AG04450 (cell line): ENCODE measurements at regions not wholly inside any gene's neighbourhood (a gene's known extent, or its start where the extent isn't known, plus 50 kb on each side); places are given as distances from the start of the nearest gene placed in this dataset.

Experiments used
- CTCF ChIA-PET: fragments of 300-600, 350-600 bp; formaldehyde crosslinking; extraction: SDS; loops from one replicate; lab custom pipeline; 2022; ENCODE audit warnings: antibody characterized with exemption, inconsistent platforms; lab: Charles Lee
- POLR2A ChIA-PET: fragments of 350-600 bp; formaldehyde crosslinking; extraction: SDS; loops from one replicate; lab custom pipeline; 2021; ENCODE audit warnings: antibody characterized with exemption, inconsistent platforms; lab: Yijun Ruan, JAX
- DNase-seq: peaks from one replicate; pipeline ENCODE4 v3.0.0-alpha.2; 2011; ENCODE audit warnings: low read depth, low spot score
- H3K27ac ChIP-seq: one replicate; pipeline ENCODE4 v1.5.1; 2012; ENCODE audit warnings: low read depth, low read length, control low read depth
- H3K27me3 ChIP-seq: one replicate; pipeline ENCODE4 v1.6.0; 2012; ENCODE audit warnings: low read length; ENCODE audit not compliant: control insufficient read depth, insufficient read depth
- H3K4me3 ChIP-seq: 2 replicates; pipeline ENCODE4 v1.5.1; 2011; ENCODE audit warnings: mild to moderate bottlenecking, low read depth, low read length, control low read depth
- H3K9me3 ChIP-seq: 2 replicates; pipeline ENCODE4 v1.5.1; 2012; ENCODE audit warnings: low read length; ENCODE audit not compliant: control insufficient read depth, insufficient read depth
- TF ChIP-seq, protein P1 (sequence below): IDR thresholded peaks from 2 replicates; pipeline ENCODE4 v1.5.1; 2011; ENCODE audit warnings: low read depth, low read length, control low read depth, inconsistent platforms

DNA sequence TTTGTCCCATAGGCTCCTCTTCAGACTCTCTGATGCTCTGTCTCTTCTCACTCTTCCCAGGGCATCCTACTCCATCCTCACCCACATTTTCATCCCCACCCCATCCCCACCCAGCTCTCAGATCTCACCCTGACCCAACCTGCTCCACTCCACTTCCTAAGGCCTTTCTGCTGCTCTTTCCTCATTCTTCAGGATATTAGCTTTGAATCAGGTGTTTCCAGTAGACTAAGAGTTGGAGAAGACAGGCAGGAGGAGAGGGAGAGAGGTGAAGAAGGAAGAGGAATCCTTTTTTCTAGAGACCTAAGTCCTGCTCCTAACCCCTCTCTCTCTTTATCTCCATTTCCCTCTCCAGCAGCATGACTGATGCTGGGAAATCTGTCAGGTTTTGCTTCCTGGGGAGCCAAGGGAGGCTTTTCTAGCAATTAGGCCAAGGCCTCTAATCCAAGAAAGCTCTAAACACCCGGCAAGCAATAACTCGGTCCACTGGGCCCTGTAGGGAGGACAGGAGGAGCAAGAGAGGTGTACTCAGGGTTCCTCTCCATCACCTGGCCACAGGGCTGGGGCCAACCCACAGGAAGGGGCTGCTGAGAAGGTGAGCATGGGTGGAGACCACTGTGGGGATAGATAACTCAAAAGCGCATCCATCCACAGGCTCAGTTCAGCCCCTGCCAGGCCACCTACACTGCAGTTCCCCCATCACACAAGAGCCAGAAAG lies 133.3 kb downstream of the TMEM132E start:
- ChIA-PET POLR2A (no interaction called here), CTCF (no interaction called here)
- no peak for DNase-seq
- no peaks in the 10 kb centered on the region for H3K9me3 ChIP-seq
- no peak overlapping the region for H3K27ac ChIP-seq
- TF ChIP-seq, protein P1, sequence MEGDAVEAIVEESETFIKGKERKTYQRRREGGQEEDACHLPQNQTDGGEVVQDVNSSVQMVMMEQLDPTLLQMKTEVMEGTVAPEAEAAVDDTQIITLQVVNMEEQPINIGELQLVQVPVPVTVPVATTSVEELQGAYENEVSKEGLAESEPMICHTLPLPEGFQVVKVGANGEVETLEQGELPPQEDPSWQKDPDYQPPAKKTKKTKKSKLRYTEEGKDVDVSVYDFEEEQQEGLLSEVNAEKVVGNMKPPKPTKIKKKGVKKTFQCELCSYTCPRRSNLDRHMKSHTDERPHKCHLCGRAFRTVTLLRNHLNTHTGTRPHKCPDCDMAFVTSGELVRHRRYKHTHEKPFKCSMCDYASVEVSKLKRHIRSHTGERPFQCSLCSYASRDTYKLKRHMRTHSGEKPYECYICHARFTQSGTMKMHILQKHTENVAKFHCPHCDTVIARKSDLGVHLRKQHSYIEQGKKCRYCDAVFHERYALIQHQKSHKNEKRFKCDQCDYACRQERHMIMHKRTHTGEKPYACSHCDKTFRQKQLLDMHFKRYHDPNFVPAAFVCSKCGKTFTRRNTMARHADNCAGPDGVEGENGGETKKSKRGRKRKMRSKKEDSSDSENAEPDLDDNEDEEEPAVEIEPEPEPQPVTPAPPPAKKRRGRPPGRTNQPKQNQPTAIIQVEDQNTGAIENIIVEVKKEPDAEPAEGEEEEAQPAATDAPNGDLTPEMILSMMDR: no peak
- H3K27me3 ChIP-seq: no peaks in the 10 kb centered on the region
- no peak overlapping the region for H3K4me3 ChIP-seq

DNA sequence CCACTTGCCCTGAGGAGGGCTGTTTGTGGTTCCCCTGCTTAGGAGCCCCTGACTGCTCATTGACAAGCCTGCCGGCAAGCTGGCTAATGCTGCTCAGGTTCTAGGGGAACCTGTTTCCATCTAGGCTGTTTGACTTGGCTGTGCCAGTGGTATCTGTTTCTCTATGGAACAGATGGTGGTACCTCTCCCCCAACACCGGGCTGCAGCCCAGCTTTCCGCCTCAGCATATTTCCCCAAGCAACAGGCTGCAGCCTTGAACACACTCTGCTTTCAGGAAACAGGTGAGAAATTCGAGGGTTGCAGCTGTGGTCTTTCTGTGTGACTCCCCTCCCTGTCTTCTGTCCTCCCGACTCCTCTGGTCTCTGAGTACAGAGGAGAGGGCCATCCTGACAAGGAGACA lies 132.3 kb downstream of the TMEM132E start:
- Histone ChIP-seq H3K27me3 (no peaks in the 10 kb centered on the region), H3K27ac (no peak overlapping the region), H3K9me3 (no peaks in the 10 kb centered on the region), H3K4me3 (no peak overlapping the region)
- DNase-seq: no peak
- ChIA-PET POLR2A (no interaction called here), CTCF (no interaction called here)
- TF ChIP-seq, protein P1: no peak

DNA sequence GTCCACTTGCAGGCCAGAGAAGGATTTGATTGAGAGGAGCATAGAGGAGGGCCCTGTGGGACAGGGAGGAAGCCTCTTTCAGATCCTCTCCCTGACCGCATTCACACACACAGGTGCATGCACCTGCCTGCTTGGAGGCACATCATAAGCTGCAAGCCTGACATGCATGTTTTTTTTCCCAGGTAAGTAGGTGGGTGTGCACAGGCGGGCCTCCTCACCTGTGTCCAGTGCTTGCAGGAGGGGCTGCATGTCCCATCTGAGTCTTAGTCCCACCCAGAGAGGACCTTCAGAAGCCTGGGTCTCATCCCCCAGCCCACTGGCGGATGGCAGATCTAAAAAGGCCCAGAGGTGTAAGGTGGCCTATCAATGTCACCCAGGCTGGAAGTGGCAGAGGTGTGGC lies 130.8 kb downstream of the TMEM132E start:
- ChIA-PET POLR2A (no interaction called here), CTCF (no interaction called here)
- H3K27me3 ChIP-seq: no peaks in the 10 kb centered on the region
- H3K4me3 ChIP-seq: no peak overlapping the region
- no peak for DNase-seq
- TF ChIP-seq, protein P1: no peak
- H3K27ac ChIP-seq: no peak overlapping the region
- no peaks in the 10 kb centered on the region for H3K9me3 ChIP-seq

DNA sequence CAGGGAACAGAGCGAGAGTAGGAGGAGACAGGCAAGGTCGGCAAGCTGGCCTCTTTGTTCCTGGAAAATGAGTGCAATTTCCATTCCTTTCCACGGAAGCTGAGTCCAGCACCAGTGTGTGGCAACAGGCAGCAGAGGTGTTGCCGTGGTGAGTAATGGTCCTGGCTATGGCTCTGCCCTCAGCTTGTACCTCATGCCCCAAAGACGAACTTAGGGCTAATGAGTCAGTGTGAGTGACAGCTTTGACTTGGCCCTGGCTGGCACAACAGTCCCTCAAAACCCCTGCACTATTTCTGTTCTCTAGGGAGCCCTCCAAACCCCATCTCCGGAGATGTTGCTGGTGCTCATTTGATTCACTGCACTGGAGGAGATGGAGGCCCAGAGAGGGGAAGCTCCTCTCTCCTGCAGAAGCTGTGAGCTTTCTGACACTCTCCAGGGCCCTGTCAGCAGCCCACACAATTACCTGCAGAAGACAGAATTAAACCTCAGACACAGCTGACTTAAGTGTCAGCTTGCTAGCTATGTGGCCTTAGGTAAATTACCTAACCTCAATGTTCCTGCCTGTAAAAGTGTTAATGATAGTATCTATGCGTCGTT lies 129.9 kb downstream of the TMEM132E start:
- Histone ChIP-seq H3K27ac (no peak overlapping the region), H3K27me3 (no peaks in the 10 kb centered on the region), H3K9me3 (no peaks in the 10 kb centered on the region), H3K4me3 (no peak overlapping the region)
- DNase-seq: no peak
- POLR2A ChIA-PET: no interaction called here
- TF ChIP-seq, protein P1: no peak
- CTCF ChIA-PET: no interaction called here

DNA sequence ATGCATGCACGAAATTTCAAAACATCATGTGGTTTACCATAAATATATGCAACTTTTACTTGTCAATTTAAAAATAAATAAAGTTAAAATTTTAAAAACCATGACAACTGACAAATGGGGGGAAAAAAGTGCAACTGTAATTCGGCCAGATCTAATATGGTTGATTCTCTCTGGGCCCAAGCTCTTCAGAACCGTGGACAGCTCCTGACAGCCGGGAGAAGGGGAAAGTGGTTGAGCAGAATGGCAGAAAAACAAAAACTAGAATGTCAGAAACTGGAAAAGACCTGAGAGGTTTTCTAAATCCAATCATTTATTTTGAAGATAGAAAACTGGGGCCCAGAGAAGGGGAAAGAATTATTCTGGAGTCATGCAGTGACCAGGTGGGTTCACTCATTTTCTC lies 126.6 kb downstream of the TMEM132E start:
- H3K27me3 ChIP-seq: no peaks in the 10 kb centered on the region
- H3K27ac ChIP-seq: no peak overlapping the region
- H3K4me3 ChIP-seq: no peak overlapping the region
- no peaks in the 10 kb centered on the region for H3K9me3 ChIP-seq
- DNase-seq: no peak
- ChIA-PET CTCF (no interaction called here), POLR2A (no interaction called here)
- TF ChIP-seq, protein P1: no peak
